ENCODE measurements at regions not wholly inside any gene's neighbourhood (a gene's known extent, or its start where the extent isn't known, plus 50 kb on each side); places are given as distances from the start of the nearest gene placed in this dataset.

GRCh38 chr1:229943988-229944743 is 122.9 kb upstream of the GALNT2 start:
- WGBS (ENCODE audit: missing lambda C conversion rate), result 69% methylated on average over 21 of the region's 29 CpGs
- H3K4me2 ChIP-seq, result no peak overlapping the region
- TF ChIP-seq HDAC2 (IDR thresholded peaks at IDR 0.05), result no peak
- TF ChIP-seq USF2 (IDR thresholded peaks at IDR 0.05), result no peak
- TF ChIP-seq, protein P1, sequence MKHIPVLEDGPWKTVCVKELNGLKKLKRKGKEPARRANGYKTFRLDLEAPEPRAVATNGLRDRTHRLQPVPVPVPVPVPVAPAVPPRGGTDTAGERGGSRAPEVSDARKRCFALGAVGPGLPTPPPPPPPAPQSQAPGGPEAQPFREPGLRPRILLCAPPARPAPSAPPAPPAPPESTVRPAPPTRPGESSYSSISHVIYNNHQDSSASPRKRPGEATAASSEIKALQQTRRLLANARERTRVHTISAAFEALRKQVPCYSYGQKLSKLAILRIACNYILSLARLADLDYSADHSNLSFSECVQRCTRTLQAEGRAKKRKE (CRISPR knock-in tag; IDR thresholded peaks at IDR 0.05; ENCODE audit: low read depth), result no peak
- no peak for TF ChIP-seq CHD2 (IDR thresholded peaks at IDR 0.05; ENCODE audit: low read length, partially characterized antibody)
- TF ChIP-seq HEYL (CRISPR knock-in tag; IDR thresholded peaks at IDR 0.05), result no peak
- TF ChIP-seq RCOR1 (IDR thresholded peaks at IDR 0.05; ENCODE audit: low read depth, low read length), result no peak
- no peak overlapping the region for H3K27ac ChIP-seq
- CTCF ChIA-PET, result no interaction called here
- POLR2A ChIA-PET, result no interaction called here
- DNase-seq (ENCODE audit: low read depth in 1 of 2, low spot score in 1 of 2) (no peak), ATAC-seq (no peak), FAIRE-seq (no peak)
- no peak overlapping the region for H3K4me3 ChIP-seq
- no peaks in the 10 kb centered on the region for H3K9me3 ChIP-seq
- H3K4me1 ChIP-seq, result no peaks in the 10 kb centered on the region

GRCh38 chr1:229945795-229946194 is 121.2 kb upstream of the GALNT2 start:
- Histone ChIP-seq H3K9me3 (no peaks in the 10 kb centered on the region), H3K27ac (no peak overlapping the region), H3K4me3 (no peak overlapping the region), H3K4me2 (no peak overlapping the region), H3K4me1 (no peaks in the 10 kb centered on the region)
- WGBS (ENCODE audit: missing lambda C conversion rate), result 91% methylated on average over 4 of the region's 4 CpGs
- FAIRE-seq, result no peak
- no peak for ATAC-seq
- TF ChIP-seq RCOR1 (IDR thresholded peaks at IDR 0.05; ENCODE audit: low read depth, low read length) (no peak), ZSCAN20 (CRISPR knock-in tag; IDR thresholded peaks at IDR 0.05) (no peak), CBX8 (IDR thresholded peaks at IDR 0.05) (no peak), BHLHE40 (IDR thresholded peaks at IDR 0.05; ENCODE audit: low read depth, low read length) (no peak), NPAS2 (CRISPR knock-in tag; IDR thresholded peaks at IDR 0.05; ENCODE audit: borderline replicate concordance) (no peak)
- ChIA-PET POLR2A (no interaction called here), CTCF (no interaction called here)
- DNase-seq (ENCODE audit: low read depth in 1 of 2, low spot score in 1 of 2), result no peak

DNA sequence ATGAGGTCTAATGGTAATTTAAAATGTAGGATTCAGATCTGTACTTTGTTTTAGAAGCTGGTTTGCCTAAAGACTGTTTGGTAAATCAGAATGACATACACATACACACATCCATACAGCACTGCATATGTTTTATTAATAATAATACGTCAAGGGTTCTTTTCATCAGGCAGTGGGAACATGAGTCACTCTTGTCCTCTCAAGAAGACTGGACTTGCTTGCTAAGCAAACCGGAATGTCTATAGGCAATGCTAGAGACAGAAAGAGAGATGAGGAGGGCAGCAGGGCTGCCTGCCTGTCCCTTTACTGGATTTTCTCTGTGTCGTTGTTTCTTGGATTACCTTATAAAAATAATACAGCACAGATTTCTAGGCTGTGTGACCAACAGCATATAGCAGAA is 119.1 kb upstream of the GALNT2 start:
- Histone ChIP-seq H3K27ac (no peak overlapping the region), H3K9me3 (no peaks in the 10 kb centered on the region), H3K4me2 (no peak overlapping the region), H3K4me3 (no peak overlapping the region), H3K4me1 (no peaks in the 10 kb centered on the region)
- FAIRE-seq (no peak), DNase-seq (ENCODE audit: low read depth in 1 of 2, low spot score in 1 of 2) (no peak), ATAC-seq (peak in 1 of 2 experiments; percentile 33; a peak in 3 of 6 replicates)
- WGBS (ENCODE audit: missing lambda C conversion rate), result 40% methylated on average over 3 of the region's 3 CpGs
- TF ChIP-seq, protein P2, sequence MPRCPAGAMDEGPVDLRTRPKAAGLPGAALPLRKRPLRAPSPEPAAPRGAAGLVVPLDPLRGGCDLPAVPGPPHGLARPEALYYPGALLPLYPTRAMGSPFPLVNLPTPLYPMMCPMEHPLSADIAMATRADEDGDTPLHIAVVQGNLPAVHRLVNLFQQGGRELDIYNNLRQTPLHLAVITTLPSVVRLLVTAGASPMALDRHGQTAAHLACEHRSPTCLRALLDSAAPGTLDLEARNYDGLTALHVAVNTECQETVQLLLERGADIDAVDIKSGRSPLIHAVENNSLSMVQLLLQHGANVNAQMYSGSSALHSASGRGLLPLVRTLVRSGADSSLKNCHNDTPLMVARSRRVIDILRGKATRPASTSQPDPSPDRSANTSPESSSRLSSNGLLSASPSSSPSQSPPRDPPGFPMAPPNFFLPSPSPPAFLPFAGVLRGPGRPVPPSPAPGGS (IDR thresholded peaks at IDR 0.05), result no peak
- no peak for TF ChIP-seq HDAC2 (IDR thresholded peaks at IDR 0.05)
- TF ChIP-seq GATA3 (IDR thresholded peaks at IDR 0.05; ENCODE audit: borderline replicate concordance), result no peak
- TF ChIP-seq MYC (IDR thresholded peaks at IDR 0.05; ENCODE audit: borderline replicate concordance, low read length), result no peak
- TF ChIP-seq TP53 (CRISPR knock-in tag; IDR thresholded peaks at IDR 0.05), result no peak
- TF ChIP-seq SMC3 (IDR thresholded peaks at IDR 0.05), result no peak
- TF ChIP-seq CHD2 (IDR thresholded peaks at IDR 0.05; ENCODE audit: low read length, partially characterized antibody), result no peak
- no peak for TF ChIP-seq RNF2 (IDR thresholded peaks at IDR 0.05; ENCODE audit: borderline replicate concordance, low read depth)
- TF ChIP-seq, protein P3, sequence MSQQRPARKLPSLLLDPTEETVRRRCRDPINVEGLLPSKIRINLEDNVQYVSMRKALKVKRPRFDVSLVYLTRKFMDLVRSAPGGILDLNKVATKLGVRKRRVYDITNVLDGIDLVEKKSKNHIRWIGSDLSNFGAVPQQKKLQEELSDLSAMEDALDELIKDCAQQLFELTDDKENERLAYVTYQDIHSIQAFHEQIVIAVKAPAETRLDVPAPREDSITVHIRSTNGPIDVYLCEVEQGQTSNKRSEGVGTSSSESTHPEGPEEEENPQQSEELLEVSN (IDR thresholded peaks at IDR 0.05; ENCODE audit: borderline replicate concordance, low read depth), result no peak
- TF ChIP-seq CTCF (IDR thresholded peaks at IDR 0.05), result no peak
- ChIA-PET POLR2A (no interaction called here), CTCF (no interaction called here)
